Upper lobe of left lung (tissue), 6 donors: ENCODE measurements at regions not wholly inside any gene's neighbourhood (a gene's known extent, or its start where the extent isn't known, plus 50 kb on each side); places are given as distances from the start of the nearest gene placed in this dataset.

Experiments used
- ATAC-seq, 2 donors: fragments of 200-7000 bp; cut with Tn5 transposase; one replicate each; pipeline ENCODE4 v1.9.1; 2022; ENCODE audit warnings: mild to moderate bottlenecking in 2 of 2, moderate library complexity in 2 of 2; ENCODE audit not compliant: low FRiP score in 2 of 2
- DNase-seq, 2 donors: peaks; one replicate each; pipeline ENCODE4 v3.0.0-alpha.2; 2019 to 2020
- H3K27ac ChIP-seq, 4 donors: fragments of 200-600 bp; sonication (generic); one replicate each; pipeline ENCODE4 v1.5.1; 2016 to 2019
- H3K27me3 ChIP-seq, 4 donors: fragments of 200-600 bp; sonication (generic); one replicate each; pipeline ENCODE4 v1.5.1; 2017 to 2019
- H3K36me3 ChIP-seq, 4 donors: fragments of 200-600 bp; sonication (generic); one replicate each; pipeline ENCODE4 v1.5.1; 2016 to 2019
- H3K4me1 ChIP-seq, 4 donors: fragments of 200-600 bp; sonication (generic); one replicate each; pipeline ENCODE4 v1.5.1; 2018 to 2019
- H3K4me3 ChIP-seq, 4 donors: fragments of 200-600 bp; sonication (generic); one replicate each; pipeline ENCODE4 v1.5.1; 2017 to 2019; ENCODE audit warnings: mild to moderate bottlenecking in 2 of 4, moderate library complexity in 1 of 4
- H3K9me3 ChIP-seq, 4 donors: fragments of 200-600 bp; sonication (generic); one replicate each; pipeline ENCODE4 v1.5.1; 2018 to 2019
- CTCF ChIP-seq, 6 experiments: fragments of 450-650 bp in 4 of 6; fragments of 200-600 bp in 2 of 6; sonication (generic) in 2 of 6; IDR thresholded peaks; one replicate each; pipeline ENCODE4 v1.5.1; 2016 to 2019; ENCODE audit warnings: antibody characterized with exemption in 6 of 6
- EP300 ChIP-seq, 4 donors: sonication (generic); formaldehyde crosslinking; IDR thresholded peaks; one replicate each; pipeline ENCODE4 v1.5.1; 2017; ENCODE audit warnings: antibody characterized with exemption in 4 of 4, control low read depth in 2 of 4
- POLR2A ChIP-seq, 4 donors: fragments of 450-650 bp; IDR thresholded peaks; one replicate each; pipeline ENCODE4 v1.5.1; 2016 to 2017; ENCODE audit warnings: antibody characterized with exemption in 4 of 4, mild to moderate bottlenecking in 2 of 4
- POLR2AphosphoS5 ChIP-seq, 2 donors: sonication (generic); formaldehyde crosslinking; IDR thresholded peaks; one replicate each; pipeline ENCODE4 v1.5.1; 2017; ENCODE audit warnings: antibody characterized with exemption in 2 of 2
- WGBS, 2 donors: methylation state at CpG; one replicate each; pipeline ENCODE4 v1.1.5; 2017 to 2018; 5-methylcytosine and 5-hydroxymethylcytosine counted together
- donor health status: DM: no; HTN: no; CAD: no; lungs with moderate emphysema.
- donor health status: DM: no; HTN: yes; CAD: no; lungs with severe emphysema.

DNA sequence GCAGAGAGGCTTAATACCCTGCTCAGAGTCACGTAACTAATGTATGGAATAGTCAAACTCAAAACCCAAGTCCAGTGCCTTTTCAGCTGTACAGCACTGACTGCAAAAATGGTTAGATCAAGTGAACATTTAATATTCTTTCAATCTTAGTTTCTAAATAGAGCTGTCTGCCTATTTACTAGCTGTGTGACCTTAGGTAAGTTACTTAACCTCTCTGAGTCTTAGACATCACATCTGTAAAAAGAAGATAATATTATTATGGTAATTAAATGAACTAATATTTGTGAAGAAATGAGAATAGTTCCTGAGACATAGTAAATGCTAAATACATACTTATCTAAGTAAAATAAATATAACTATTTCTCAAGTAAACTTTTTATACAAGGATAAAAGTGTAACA, 235.5 kb downstream of the SAMD5 start:
- no peaks in the 10 kb centered on the region for H3K36me3 ChIP-seq
- H3K27ac ChIP-seq: no peak overlapping the region
- H3K27me3 ChIP-seq: no peaks in the 10 kb centered on the region
- TF ChIP-seq EP300 (IDR thresholded peaks at IDR 0.05): no peak
- TF ChIP-seq CTCF (IDR thresholded peaks at IDR 0.05): no peak
- TF ChIP-seq POLR2AphosphoS5 (IDR thresholded peaks at IDR 0.05): no peak
- TF ChIP-seq POLR2A (IDR thresholded peaks at IDR 0.05): no peak
- no peaks in the 10 kb centered on the region for H3K4me1 ChIP-seq
- DNase-seq: no peak
- no peak overlapping the region for H3K4me3 ChIP-seq
- ATAC-seq: no peak
- WGBS, 2 donors: 91 to 100% methylated on average over 1 of the region's 1 CpG
- H3K9me3 ChIP-seq: no peaks in the 10 kb centered on the region

DNA sequence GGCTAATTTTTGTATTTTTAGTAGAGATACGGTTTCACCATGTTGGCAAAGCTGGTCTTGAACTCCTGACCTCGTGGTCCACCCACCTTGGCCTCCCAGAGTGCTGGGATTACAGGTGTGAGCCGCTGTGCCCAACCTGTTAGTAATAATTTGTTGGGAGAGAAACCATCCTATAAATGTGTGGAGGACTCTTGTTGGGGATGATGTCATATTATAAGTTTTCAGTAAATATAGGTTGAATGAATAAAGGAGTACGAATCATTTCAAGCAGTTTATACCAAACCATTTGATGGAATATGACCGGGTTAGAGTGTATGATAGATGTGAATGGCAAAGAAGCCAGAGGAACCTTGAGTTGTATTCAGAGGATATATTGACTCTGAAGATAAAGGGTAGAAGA, 240.8 kb downstream of the SAMD5 start:
- H3K4me1 ChIP-seq: no peaks in the 10 kb centered on the region
- no peak overlapping the region for H3K27ac ChIP-seq
- 83 to 89% methylated on average over 5 of the region's 5 CpGs for WGBS, 2 donors
- DNase-seq (no peak), ATAC-seq (no peak)
- TF ChIP-seq EP300 (IDR thresholded peaks at IDR 0.05): no peak
- TF ChIP-seq POLR2AphosphoS5 (IDR thresholded peaks at IDR 0.05): no peak
- no peak for TF ChIP-seq POLR2A (IDR thresholded peaks at IDR 0.05)
- TF ChIP-seq CTCF (IDR thresholded peaks at IDR 0.05): no peak
- no peak overlapping the region for H3K4me3 ChIP-seq
- no peaks in the 10 kb centered on the region for H3K36me3 ChIP-seq
- H3K9me3 ChIP-seq: no peaks in the 10 kb centered on the region
- no peaks in the 10 kb centered on the region for H3K27me3 ChIP-seq

DNA sequence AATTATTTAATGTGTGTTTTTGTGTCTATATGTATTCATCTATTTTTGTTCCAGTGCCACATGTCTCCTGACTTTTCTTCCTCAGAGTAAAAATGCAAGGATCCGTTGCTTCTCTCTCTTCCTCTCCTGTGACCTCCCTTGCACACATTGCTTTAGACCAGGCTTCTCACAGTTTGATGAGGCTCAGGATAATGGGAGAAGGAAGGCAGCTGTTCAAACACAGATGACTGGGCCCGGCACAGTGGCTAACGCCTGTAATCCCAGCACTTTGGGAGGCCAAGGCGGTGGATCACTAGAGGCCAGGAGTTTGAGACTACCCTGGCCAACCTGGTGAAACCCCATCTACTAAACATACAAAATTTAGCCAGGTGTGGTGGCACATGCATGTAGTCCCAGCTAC, 241.9 kb downstream of the SAMD5 start:
- no peak for DNase-seq
- WGBS, 2 donors: 66 to 86% methylated on average over 4 of the region's 4 CpGs
- Histone ChIP-seq H3K4me3 (no peak overlapping the region), H3K4me1 (no peaks in the 10 kb centered on the region), H3K9me3 (no peaks in the 10 kb centered on the region), H3K27me3 (no peaks in the 10 kb centered on the region), H3K36me3 (no peaks in the 10 kb centered on the region), H3K27ac (no peak overlapping the region)
- TF ChIP-seq POLR2AphosphoS5 (IDR thresholded peaks at IDR 0.05) (no peak), POLR2A (IDR thresholded peaks at IDR 0.05) (no peak), CTCF (IDR thresholded peaks at IDR 0.05) (no peak), EP300 (IDR thresholded peaks at IDR 0.05) (no peak)
- ATAC-seq: no peak

GRCh38 chr6:147751232-147751631, 242.7 kb downstream of the SAMD5 start:
- Histone ChIP-seq H3K27me3 (no peaks in the 10 kb centered on the region), H3K4me3 (no peak overlapping the region), H3K9me3 (no peaks in the 10 kb centered on the region), H3K36me3 (no peaks in the 10 kb centered on the region), H3K27ac (no peak overlapping the region), H3K4me1 (no peaks in the 10 kb centered on the region)
- ATAC-seq (no peak), DNase-seq (no peak)
- TF ChIP-seq POLR2AphosphoS5 (IDR thresholded peaks at IDR 0.05): no peak
- 85 to 89% methylated on average over 6 of the region's 6 CpGs for WGBS, 2 donors

DNA sequence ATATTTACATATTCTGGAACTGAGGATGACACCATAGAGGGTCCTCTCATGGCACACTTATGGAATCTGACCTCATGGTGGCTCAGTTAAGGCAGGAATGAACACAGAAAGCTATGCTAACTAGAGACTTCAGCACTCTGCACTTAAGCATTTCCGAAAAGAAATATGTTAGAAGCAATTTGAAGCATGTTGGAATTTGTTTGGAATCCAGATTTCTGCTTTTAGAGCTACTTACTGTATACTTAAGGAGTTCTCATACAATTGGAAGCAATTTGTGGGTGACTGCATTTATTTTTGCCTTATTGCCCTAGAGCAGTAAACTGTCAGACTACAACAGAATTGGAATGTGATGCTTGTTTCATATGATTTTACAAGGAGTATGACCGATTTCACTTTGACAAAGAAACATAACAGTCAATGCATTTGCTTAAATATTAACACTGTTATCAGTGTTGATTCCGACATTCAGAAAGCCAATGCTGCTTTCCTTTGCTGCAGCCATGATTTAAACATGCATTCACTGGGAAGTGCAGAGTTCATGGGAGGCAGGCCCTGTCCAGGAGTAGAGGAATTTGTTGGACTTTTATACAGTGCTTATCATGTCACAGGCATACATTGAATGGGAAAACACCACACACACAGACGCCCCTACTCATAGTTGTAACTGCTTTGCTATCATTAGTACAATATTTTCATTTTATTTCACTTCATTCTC, 244.4 kb downstream of the SAMD5 start:
- Histone ChIP-seq H3K36me3 (no peaks in the 10 kb centered on the region), H3K9me3 (no peaks in the 10 kb centered on the region), H3K27ac (no peak overlapping the region), H3K4me3 (no peak overlapping the region), H3K4me1 (no peaks in the 10 kb centered on the region), H3K27me3 (no peaks in the 10 kb centered on the region)
- DNase-seq: no peak
- WGBS, 2 donors: 56 to 64% methylated on average over 4 of the region's 4 CpGs
- ATAC-seq: no peak
- TF ChIP-seq POLR2A (IDR thresholded peaks at IDR 0.05) (no peak), POLR2AphosphoS5 (IDR thresholded peaks at IDR 0.05) (no peak), EP300 (IDR thresholded peaks at IDR 0.05) (no peak), CTCF (IDR thresholded peaks at IDR 0.05) (no peak)
